Endothelial cell of umbilical vein (primary cell): ENCODE measurements at regions not wholly inside any gene's neighbourhood (a gene's known extent, or its start where the extent isn't known, plus 50 kb on each side); places are given as distances from the start of the nearest gene placed in this dataset.

Source experiments
- BruUV-seq: library from RNA; stranded (reverse); fragments of 400-500 nt; replicated peaks from 2 replicates; lab custom pipeline; 2021; lab: Mats Ljungman, UMichigan
- CTCF ChIA-PET: fragments of 300-600, 350-600 bp; sonication (Branson Sonifier 250); formaldehyde crosslinking; loops from one replicate; lab custom pipeline; 2021; ENCODE audit warnings: antibody characterized with exemption, inconsistent platforms; lab: Charles Lee
- POLR2A ChIA-PET: fragments of 300-600, 350-600 bp; sonication (Branson Sonifier 250); formaldehyde crosslinking; loops from one replicate; lab custom pipeline; 2021; ENCODE audit warnings: antibody characterized with exemption, inconsistent platforms; lab: Charles Lee
- DNase-seq: peaks from one replicate; pipeline ENCODE4 v3.0.0-alpha.2; 2011; ENCODE audit warnings: low read depth, low spot score
- FAIRE-seq: peaks from 2 replicates; lab custom pipeline; 2011; peaks lifted over from hg19 to GRCh38; lab: Jason Lieb, UNC
- H2AFZ ChIP-seq: 2 replicates; pipeline ENCODE4 v1.6.0; 2012; ENCODE audit warnings: low read depth, low read length, control low read depth, inconsistent platforms
- H3K27ac ChIP-seq: 2 replicates; pipeline ENCODE4 v1.5.1; 2011; ENCODE audit warnings: low read depth, mild to moderate bottlenecking, control low read depth, low read length, moderate library complexity; ENCODE audit not compliant: insufficient read depth
- H3K27me3 ChIP-seq, 2 experiments: 2 replicates each; pipeline versions ENCODE4 v1.6.0 to v1.6.1; 2011; ENCODE audit warnings: low read length in 2 of 2, mixed read lengths in 1 of 2; ENCODE audit not compliant: control insufficient read depth in 2 of 2, insufficient read depth in 2 of 2
- H3K36me3 ChIP-seq, 2 experiments: 2 replicates in 1 of 2; 3 replicates in 1 of 2; pipeline ENCODE4 v1.5.1; 2011; ENCODE audit warnings: low read length in 2 of 2, mild to moderate bottlenecking in 1 of 2, moderate library complexity in 1 of 2; ENCODE audit not compliant: control insufficient read depth in 2 of 2, insufficient read depth in 2 of 2; ENCODE audit errors: extremely low read depth in 1 of 2
- H3K4me1 ChIP-seq: 3 replicates; pipeline ENCODE4 v1.5.1; 2011; ENCODE audit warnings: mild to moderate bottlenecking, low read length; ENCODE audit not compliant: control insufficient read depth, insufficient read depth; ENCODE audit errors: extremely low read depth
- H3K4me2 ChIP-seq: 2 replicates; pipeline ENCODE4 v1.6.1; 2011; ENCODE audit warnings: low read length, control low read depth, mixed read lengths; ENCODE audit not compliant: insufficient read depth
- H3K4me3 ChIP-seq, 3 experiments: fragments of 200-600 bp in 1 of 3; sonication (generic), shearing (Covaris generic) in 1 of 3; replicated peaks in 1 of 3; 2 replicates each; pipeline ENCODE4 v1.5.1; 2011 to 2016; ENCODE audit warnings: control low read depth in 3 of 3, low read length in 3 of 3, mild to moderate bottlenecking in 2 of 3, inconsistent platforms in 1 of 3, low read depth in 1 of 3, moderate library complexity in 1 of 3; ENCODE audit not compliant: insufficient read depth in 1 of 3
- H3K79me2 ChIP-seq: 2 replicates; pipeline ENCODE4 v1.6.0; 2012; ENCODE audit warnings: low read length, inconsistent platforms; ENCODE audit not compliant: control insufficient read depth, insufficient read depth
- H3K9ac ChIP-seq: replicated peaks from 2 replicates; pipeline ENCODE3; 2011; ENCODE audit warnings: low read length, control low read depth; ENCODE audit not compliant: insufficient read depth; ENCODE audit errors: extremely low read depth
- H3K9me1 ChIP-seq: replicated peaks from 3 replicates; pipeline ENCODE4 v1.6.0; 2011; ENCODE audit warnings: mild to moderate bottlenecking, low read length; ENCODE audit not compliant: control insufficient read depth, insufficient read depth; ENCODE audit errors: extremely low read depth
- H3K9me3 ChIP-seq: replicated peaks from 2 replicates; pipeline ENCODE4 v1.5.1; 2012; ENCODE audit warnings: low read length, inconsistent platforms; ENCODE audit not compliant: control insufficient read depth, insufficient read depth
- H4K20me1 ChIP-seq: replicated peaks from 2 replicates; pipeline ENCODE3; 2011; ENCODE audit warnings: mild to moderate bottlenecking, low read length; ENCODE audit not compliant: control insufficient read depth, insufficient read depth; ENCODE audit errors: extremely low read depth
- EZH2 ChIP-seq: IDR thresholded peaks from 2 replicates; pipeline ENCODE4 v1.6.1; 2012; ENCODE audit warnings: borderline replicate concordance, low read depth, mild to moderate bottlenecking, moderate library complexity, low read length, inconsistent platforms; ENCODE audit not compliant: severe bottlenecking
- FOS ChIP-seq: IDR thresholded peaks from 2 replicates; pipeline ENCODE4 v1.6.1; 2011; ENCODE audit warnings: mild to moderate bottlenecking, low read length, moderate library complexity, borderline replicate concordance; ENCODE audit not compliant: insufficient read depth
- GATA2 ChIP-seq: IDR thresholded peaks from 2 replicates; pipeline ENCODE4 v1.7.0; 2011; ENCODE audit warnings: low read depth, mild to moderate bottlenecking, moderate library complexity, mixed read lengths, low read length; ENCODE audit not compliant: insufficient read length, insufficient read depth
- JUN ChIP-seq: IDR thresholded peaks from 2 replicates; pipeline ENCODE4 v1.6.1; 2011; ENCODE audit warnings: borderline replicate concordance, low read depth; ENCODE audit not compliant: insufficient read length, insufficient read depth
- MYC ChIP-seq: IDR thresholded peaks from one replicate; pipeline ENCODE4 v1.6.1; 2011; ENCODE audit warnings: mild to moderate bottlenecking, low read depth, low read length
- POLR2A ChIP-seq: IDR thresholded peaks from 2 replicates; pipeline ENCODE4 v1.6.1; 2012; ENCODE audit warnings: low read depth, mild to moderate bottlenecking, control low read depth, low read length
- POLR2AphosphoS5 ChIP-seq: IDR thresholded peaks from 2 replicates; pipeline ENCODE4 v1.6.1; 2012; ENCODE audit warnings: low read depth, mild to moderate bottlenecking, control low read depth, low read length, moderate library complexity; ENCODE audit not compliant: insufficient read depth
- dilution Hi-C: fragments of 300-500 bp; cut with MboI; formaldehyde crosslinking; loops from one replicate; pipeline ENCODE4 v1.15.0; 2019; ENCODE audit warnings: low sequenced_read_pairs; ENCODE audit not compliant: extremely low pct_ligation_motif_present
- intact Hi-C: fragments of 100-400 bp; cut with micrococcal nuclease; formaldehyde crosslinking; loops from one replicate; pipeline ENCODE4 v1.10.0; 2022
- TF ChIP-seq, protein P1 (sequence below), 2 donors: IDR thresholded peaks; 1 replicate in 1 of 2; 2 replicates in 1 of 2; pipeline ENCODE4 v1.5.1; 2011; ENCODE audit warnings: low read length in 2 of 2, mild to moderate bottlenecking in 2 of 2, moderate library complexity in 2 of 2, control low read depth in 1 of 2, inconsistent platforms in 1 of 2, low read depth in 1 of 2; ENCODE audit not compliant: insufficient read depth in 1 of 2; ENCODE audit errors: extremely low read depth in 1 of 2
- TF ChIP-seq, protein P2 (sequence below): IDR thresholded peaks from 2 replicates; pipeline ENCODE4 v1.6.1; 2011; ENCODE audit not compliant: insufficient read depth, insufficient read length

DNA sequence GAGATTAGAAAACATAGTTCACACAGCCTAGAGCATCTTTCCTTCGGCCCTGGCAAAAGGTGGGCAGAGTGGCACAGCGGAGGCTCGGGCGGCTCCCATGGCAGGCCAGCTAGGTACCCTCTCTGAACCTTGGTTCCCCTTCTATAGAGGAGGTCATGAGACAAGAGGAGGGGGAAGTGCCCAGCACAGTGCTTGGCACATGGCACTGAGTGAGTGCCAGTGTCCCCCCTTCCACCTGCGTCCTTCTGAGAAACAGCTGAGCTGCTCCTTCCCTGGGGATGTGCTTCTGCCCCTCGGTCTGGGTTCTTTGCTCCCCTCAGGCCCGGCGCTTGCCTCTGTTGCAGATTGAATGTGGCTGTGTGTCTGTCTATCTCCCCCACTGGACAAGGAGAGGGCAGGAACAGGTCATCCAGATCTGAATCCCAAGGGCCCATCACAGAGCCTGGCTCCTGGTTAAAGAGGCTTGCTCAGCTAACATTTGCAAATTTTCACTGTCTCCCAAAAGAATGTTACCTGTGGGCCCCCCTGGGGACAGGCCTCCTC is 165.6 kb downstream of the USP12 start:
- no peaks in the 10 kb centered on the region for H3K36me3 ChIP-seq
- peaks cover 24 to 35% of the 10 kb centered on the region in 2 experiments for H3K27me3 ChIP-seq
- intact Hi-C loops (no loop called here), dilution Hi-C loops (no loop called here)
- H3K9me3 ChIP-seq: no peaks in the 10 kb centered on the region
- no peaks in the 10 kb centered on the region for H3K79me2 ChIP-seq
- H3K4me1 ChIP-seq: no peaks in the 10 kb centered on the region
- H4K20me1 ChIP-seq: no peaks in the 10 kb centered on the region
- CTCF ChIA-PET: interaction anchor here (0.5 to 1.6 kb wide), 10 partner anchors 11 to 820 kb away, joined by 3 to 5 read pairs (median 4); partner anchors contain the start of gene RASL11A
- no TSS peak for BruUV-seq
- no peak for FAIRE-seq
- POLR2A ChIA-PET: interaction anchor here (0.5 kb wide), 1 partner anchor 819 kb away, joined by 3 read pairs; no protein-coding TSS in a partner anchor
- H3K9me1 ChIP-seq: no peaks in the 10 kb centered on the region
- no peak overlapping the region for H3K27ac ChIP-seq
- H3K4me3 ChIP-seq: no peak overlapping the region
- H2AFZ ChIP-seq: no peak overlapping the region
- no peak for DNase-seq
- TF ChIP-seq MYC (no peak), POLR2AphosphoS5 (no peak), FOS (no peak), EZH2 (no peak), GATA2 (no peak), POLR2A (no peak), JUN (no peak)
- TF ChIP-seq, protein P1, sequence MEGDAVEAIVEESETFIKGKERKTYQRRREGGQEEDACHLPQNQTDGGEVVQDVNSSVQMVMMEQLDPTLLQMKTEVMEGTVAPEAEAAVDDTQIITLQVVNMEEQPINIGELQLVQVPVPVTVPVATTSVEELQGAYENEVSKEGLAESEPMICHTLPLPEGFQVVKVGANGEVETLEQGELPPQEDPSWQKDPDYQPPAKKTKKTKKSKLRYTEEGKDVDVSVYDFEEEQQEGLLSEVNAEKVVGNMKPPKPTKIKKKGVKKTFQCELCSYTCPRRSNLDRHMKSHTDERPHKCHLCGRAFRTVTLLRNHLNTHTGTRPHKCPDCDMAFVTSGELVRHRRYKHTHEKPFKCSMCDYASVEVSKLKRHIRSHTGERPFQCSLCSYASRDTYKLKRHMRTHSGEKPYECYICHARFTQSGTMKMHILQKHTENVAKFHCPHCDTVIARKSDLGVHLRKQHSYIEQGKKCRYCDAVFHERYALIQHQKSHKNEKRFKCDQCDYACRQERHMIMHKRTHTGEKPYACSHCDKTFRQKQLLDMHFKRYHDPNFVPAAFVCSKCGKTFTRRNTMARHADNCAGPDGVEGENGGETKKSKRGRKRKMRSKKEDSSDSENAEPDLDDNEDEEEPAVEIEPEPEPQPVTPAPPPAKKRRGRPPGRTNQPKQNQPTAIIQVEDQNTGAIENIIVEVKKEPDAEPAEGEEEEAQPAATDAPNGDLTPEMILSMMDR (IDR thresholded peaks at IDR 0.05; ENCODE audit: extremely low read depth in 1 of 2, insufficient read depth in 1 of 2, low read depth in 1 of 2, low read length in 2 of 2): no peak
- TF ChIP-seq, protein P2, sequence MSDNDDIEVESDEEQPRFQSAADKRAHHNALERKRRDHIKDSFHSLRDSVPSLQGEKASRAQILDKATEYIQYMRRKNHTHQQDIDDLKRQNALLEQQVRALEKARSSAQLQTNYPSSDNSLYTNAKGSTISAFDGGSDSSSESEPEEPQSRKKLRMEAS: no peak
- H3K4me2 ChIP-seq: no peak overlapping the region
- H3K9ac ChIP-seq: no peak overlapping the region
